ENCODE measurements at regions not wholly inside any gene's neighbourhood (a gene's known extent, or its start where the extent isn't known, plus 50 kb on each side); places are given as distances from the start of the nearest gene placed in this dataset.

- no peak for TF ChIP-seq POLR2A (IDR thresholded peaks at IDR 0.05; ENCODE audit: low read length)
- TF ChIP-seq GATA1 (IDR thresholded peaks at IDR 0.05; ENCODE audit: low read depth, low read length): no peak
Measured at GRCh38 chr13:73945382-73945781, 188.8 kb downstream of the KLF12 start.
